Panc1 (cell line): ENCODE measurements at regions not wholly inside any gene's neighbourhood (a gene's known extent, or its start where the extent isn't known, plus 50 kb on each side); places are given as distances from the start of the nearest gene placed in this dataset.

ENCODE experiments used
- CTCF ChIP-seq: fragments of 450-650 bp; IDR thresholded peaks from 2 replicates; pipeline ENCODE4 v1.5.1; 2017; ENCODE audit warnings: mild to moderate bottlenecking
- REST ChIP-seq, 2 experiments: IDR thresholded peaks; 2 replicates each; pipeline ENCODE4 v1.6.1; 2011 to 2012; ENCODE audit warnings: low read depth in 2 of 2, control low read depth in 1 of 2, low read length in 1 of 2, mild to moderate bottlenecking in 1 of 2, moderate library complexity in 1 of 2; ENCODE audit not compliant: insufficient read depth in 1 of 2

- TF ChIP-seq CTCF (no peak), REST (IDR thresholded peaks at IDR 0.05; ENCODE audit: insufficient read depth in 1 of 2, low read depth in 2 of 2, low read length in 1 of 2) (no peak)
These were observed 75.4 kb downstream of the CPN2 start for GRCh38 chr3:194275721-194276120.
